Chondrocyte (in vitro differentiated cells): ENCODE measurements at regions not wholly inside any gene's neighbourhood (a gene's known extent, or its start where the extent isn't known, plus 50 kb on each side); places are given as distances from the start of the nearest gene placed in this dataset.

Source experiments
- DNase-seq: peaks from one replicate; pipeline ENCODE4 v3.0.0; 2021; ENCODE audit warnings: mixed read lengths, low spot score
- H3K27ac Mint-ChIP-seq: one replicate; pipeline ENCODE4 v1.8.0; 2021; ENCODE audit warnings: mild to moderate bottlenecking, moderate library complexity, mixed read lengths; ENCODE audit not compliant: unreplicated experiment
- H3K27me3 Mint-ChIP-seq: 2 replicates; pipeline ENCODE4 v1.8.0; 2021; ENCODE audit warnings: low read depth, mixed read lengths
- H3K36me3 Mint-ChIP-seq: 2 replicates; pipeline ENCODE4 v1.8.0; 2021; ENCODE audit warnings: low read depth, mixed read lengths
- H3K4me1 Mint-ChIP-seq: 2 replicates; pipeline ENCODE4 v1.8.0; 2021; ENCODE audit warnings: low read depth, mild to moderate bottlenecking, mixed read lengths
- H3K4me3 Mint-ChIP-seq: one replicate; pipeline ENCODE4 v1.8.0; 2021; ENCODE audit warnings: mild to moderate bottlenecking, moderate library complexity, mixed read lengths; ENCODE audit not compliant: unreplicated experiment
- H3K9me3 Mint-ChIP-seq: 2 replicates; pipeline ENCODE4 v1.8.0; 2021; ENCODE audit warnings: low read depth, mixed read lengths
- CTCF ChIP-seq: fragments of 200-600 bp; sonication (generic); IDR thresholded peaks from 2 replicates; pipeline ENCODE4 v1.5.0; 2021; ENCODE audit warnings: antibody characterized with exemption, mild to moderate bottlenecking, moderate library complexity

GRCh38 chr2:188042412-188042811, 249.3 kb upstream of the GULP1 start:
- DNase-seq, result no peak
- H3K9me3 Mint-ChIP-seq, result peaks cover 2% of the 10 kb centered on the region
- no peak for TF ChIP-seq CTCF
- H3K4me1 Mint-ChIP-seq, result peaks cover 34% of the 10 kb centered on the region
- H3K27me3 Mint-ChIP-seq, result no peaks in the 10 kb centered on the region
- H3K27ac Mint-ChIP-seq, result peak overlapping the region; percentile 29
- no peak overlapping the region for H3K4me3 Mint-ChIP-seq
- peaks cover 3% of the 10 kb centered on the region for H3K36me3 Mint-ChIP-seq

GRCh38 chr2:188045016-188045415, 246.7 kb upstream of the GULP1 start:
- H3K27ac Mint-ChIP-seq, result no peak overlapping the region
- H3K4me1 Mint-ChIP-seq, result peaks cover 51% of the 10 kb centered on the region
- no peaks in the 10 kb centered on the region for H3K27me3 Mint-ChIP-seq
- H3K4me3 Mint-ChIP-seq, result no peak overlapping the region
- no peak for DNase-seq
- TF ChIP-seq CTCF, result no peak
- peaks cover 3% of the 10 kb centered on the region for H3K36me3 Mint-ChIP-seq
- H3K9me3 Mint-ChIP-seq, result peaks cover 2% of the 10 kb centered on the region

GRCh38 chr2:188046437-188046836, 245.2 kb upstream of the GULP1 start:
- Mint-ChIP-seq H3K4me3 (no peak overlapping the region), H3K9me3 (peaks cover 2% of the 10 kb centered on the region), H3K4me1 (peaks cover 66% of the 10 kb centered on the region), H3K27ac (no peak overlapping the region), H3K36me3 (peaks cover 3% of the 10 kb centered on the region), H3K27me3 (no peaks in the 10 kb centered on the region)
- no peak for DNase-seq
- TF ChIP-seq CTCF, result no peak

- H3K4me3 Mint-ChIP-seq, result no peak overlapping the region
- H3K9me3 Mint-ChIP-seq, result peaks cover 2% of the 10 kb centered on the region
- no peak for TF ChIP-seq CTCF
- H3K27ac Mint-ChIP-seq, result no peak overlapping the region
- no peaks in the 10 kb centered on the region for H3K27me3 Mint-ChIP-seq
- H3K4me1 Mint-ChIP-seq, result peaks cover 58% of the 10 kb centered on the region
- peaks cover 3% of the 10 kb centered on the region for H3K36me3 Mint-ChIP-seq
- no peak for DNase-seq
Measured at GRCh38 chr2:188047735-188048134, 243.9 kb upstream of the GULP1 start.

- no peaks in the 10 kb centered on the region for H3K9me3 Mint-ChIP-seq
- peaks cover 51% of the 10 kb centered on the region for H3K4me1 Mint-ChIP-seq
- DNase-seq, result no peak
- H3K27me3 Mint-ChIP-seq, result no peaks in the 10 kb centered on the region
- no peak for TF ChIP-seq CTCF
- H3K27ac Mint-ChIP-seq, result no peak overlapping the region
- no peak overlapping the region for H3K4me3 Mint-ChIP-seq
- H3K36me3 Mint-ChIP-seq, result no peaks in the 10 kb centered on the region
Measured at GRCh38 chr2:188050726-188051125, 240.9 kb upstream of the GULP1 start.
